ENCODE measurements at regions not wholly inside any gene's neighbourhood (a gene's known extent, or its start where the extent isn't known, plus 50 kb on each side); places are given as distances from the start of the nearest gene placed in this dataset.

- no peak overlapping the region for H4K5ac ChIP-seq (ENCODE audit: low read depth, low read length)
- no peak overlapping the region for H2AK5ac ChIP-seq (ENCODE audit: low read depth, low read length)
- ChIA-PET CTCF (no interaction called here), POLR2A (ENCODE audit: unreplicated experiment) (no interaction called here)
- H4K8ac ChIP-seq (ENCODE audit: low read depth in 2 of 2, low read length in 2 of 2): no peak overlapping the region
- H3K36me3 ChIP-seq (ENCODE audit: control insufficient read depth, insufficient read depth, low read length): no peaks in the 10 kb centered on the region
- no peak overlapping the region for H3K4me3 ChIP-seq (ENCODE audit: insufficient read depth, low read depth, low read length)
- no peak overlapping the region for H2BK20ac ChIP-seq (ENCODE audit: low read depth, low read length)
- H3K23ac ChIP-seq (ENCODE audit: low read depth, low read length): no peak overlapping the region
- TF ChIP-seq FOS (IDR thresholded peaks at IDR 0.05; ENCODE audit: low read depth, low read length): no peak
- no peak for TF ChIP-seq MXI1 (IDR thresholded peaks at IDR 0.05; ENCODE audit: borderline replicate concordance, low read depth, low read length)
- no peak for TF ChIP-seq SMC3 (IDR thresholded peaks at IDR 0.05; ENCODE audit: low read depth, low read length)
- no peak for TF ChIP-seq POLR2A (IDR thresholded peaks at IDR 0.05; ENCODE audit: low read depth, low read length)
- no peak for TF ChIP-seq MAFK (IDR thresholded peaks at IDR 0.05; ENCODE audit: low read depth, low read length)
- TF ChIP-seq RCOR1 (IDR thresholded peaks at IDR 0.05; ENCODE audit: insufficient replicate concordance, low read length): no peak
- no peak for TF ChIP-seq CHD1 (IDR thresholded peaks at IDR 0.05; ENCODE audit: low read depth, low read length)
- no peak overlapping the region for H2AK9ac ChIP-seq (replicated peaks; ENCODE audit: low read depth, low read length, poor library complexity)
- H3K9me3 ChIP-seq (ENCODE audit: control insufficient read depth, insufficient read depth, low read length): no peaks in the 10 kb centered on the region
- no peak overlapping the region for H3K56ac ChIP-seq (ENCODE audit: extremely low read depth, insufficient read depth, low read length)
- H3K27me3 ChIP-seq (ENCODE audit: control insufficient read depth, insufficient read depth, low read length): no peaks in the 10 kb centered on the region
- no peak overlapping the region for H2BK120ac ChIP-seq (ENCODE audit: low read depth, low read length)
- H3K18ac ChIP-seq (ENCODE audit: low read depth, low read length): no peak overlapping the region
- no peaks in the 10 kb centered on the region for H3K4me1 ChIP-seq (ENCODE audit: control insufficient read depth, insufficient read depth, low read length)
- H2AFZ ChIP-seq (replicated peaks; ENCODE audit: low read length, poor library complexity): no peak overlapping the region
- dilution Hi-C loops (cut with HindIII; ENCODE audit: low sequenced_read_pairs, unreplicated experiment) (no loop called here), in situ Hi-C loops (cut with MboI; ENCODE audit: low sequenced_read_pairs) (no loop called here), intact Hi-C loops (cut with micrococcal nuclease) (no loop called here)
- H2BK5ac ChIP-seq (ENCODE audit: low read depth, low read length, poor library complexity, severe bottlenecking): no peak overlapping the region
- H4K91ac ChIP-seq (ENCODE audit: insufficient read depth, low read depth, low read length): no peak overlapping the region
- no peak overlapping the region for H2BK15ac ChIP-seq (ENCODE audit: low read depth, low read length)
- 100% methylated on average over 2 of the region's 8 CpGs; no CpG with 5 or more reads in 1 of the 2 experiments for WGBS, 2 experiments (ENCODE audit: extremely low coverage in 2 of 2, insufficient read length in 1 of 2)
- H3K27ac ChIP-seq (ENCODE audit: insufficient read depth, low read length): no peak overlapping the region
- H3K14ac ChIP-seq (replicated peaks; ENCODE audit: low read depth, low read length): no peak overlapping the region
- no TSS peak for BruUV-seq (replicated peaks)
- DNase-seq (no peak), ATAC-seq (ENCODE audit: low read depth) (no peak)
- peaks cover 3% of the 10 kb centered on the region; the same call in 1 of the 2 replicates for H3K9me1 ChIP-seq (ENCODE audit: insufficient read depth, low read length)
- H4K20me1 ChIP-seq (ENCODE audit: insufficient read depth, low read length): no peaks in the 10 kb centered on the region
- no peak overlapping the region for H3K4me2 ChIP-seq (ENCODE audit: low read depth, low read length)
- H3K9ac ChIP-seq (ENCODE audit: low read depth, low read length): no peak overlapping the region
- H3K79me1 ChIP-seq (ENCODE audit: low read depth in 1 of 2, low read length in 2 of 2): no peaks in the 10 kb centered on the region
- no peak overlapping the region for H3K4ac ChIP-seq (ENCODE audit: low read depth, low read length)
Measured at GRCh38 chr4:20358110-20358509, 106.4 kb downstream of the SLIT2 start.
